ENCODE measurements at regions not wholly inside any gene's neighbourhood (a gene's known extent, or its start where the extent isn't known, plus 50 kb on each side); places are given as distances from the start of the nearest gene placed in this dataset.
A peak's percentile ranks its signal among the peaks of the same experiment; 100 is the strongest.
"Not testable (repeated sequence)": the region's sequence is repeated elsewhere in the genome, so short reads cannot be mapped to it uniquely, and the experiment has no call there.

DNA sequence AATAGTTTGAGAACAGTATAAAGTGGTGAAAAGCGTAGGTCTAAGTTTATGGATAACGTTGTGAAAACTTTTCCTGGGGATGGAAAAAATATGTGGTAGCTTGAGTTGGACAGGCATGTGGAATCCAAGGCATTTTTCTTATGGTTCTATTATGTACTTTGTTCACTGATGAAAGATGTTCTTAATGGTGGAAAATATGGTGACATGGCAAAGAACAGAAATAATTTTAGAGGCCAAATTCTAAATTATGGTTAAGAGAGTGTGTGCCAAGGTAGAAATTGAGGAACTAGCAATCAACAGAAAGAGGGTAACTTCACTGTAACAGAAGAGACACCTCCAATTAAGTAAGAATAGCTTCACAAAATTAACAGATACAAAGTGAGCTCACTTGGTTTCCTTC is 427.8 kb downstream of the SLC6A15 start:
- no peak for DNase-seq

- DNase-seq, result no peak
Observed at GRCh38 chr12:84480803-84481202, 431.8 kb downstream of the SLC6A15 start.

GRCh38 chr12:84470361-84470760 is 442.2 kb downstream of the SLC6A15 start:
- DNase-seq, result no peak

GRCh38 chr12:84464616-84465015 is 448.0 kb downstream of the SLC6A15 start:
- DNase-seq, result no peak

DNA sequence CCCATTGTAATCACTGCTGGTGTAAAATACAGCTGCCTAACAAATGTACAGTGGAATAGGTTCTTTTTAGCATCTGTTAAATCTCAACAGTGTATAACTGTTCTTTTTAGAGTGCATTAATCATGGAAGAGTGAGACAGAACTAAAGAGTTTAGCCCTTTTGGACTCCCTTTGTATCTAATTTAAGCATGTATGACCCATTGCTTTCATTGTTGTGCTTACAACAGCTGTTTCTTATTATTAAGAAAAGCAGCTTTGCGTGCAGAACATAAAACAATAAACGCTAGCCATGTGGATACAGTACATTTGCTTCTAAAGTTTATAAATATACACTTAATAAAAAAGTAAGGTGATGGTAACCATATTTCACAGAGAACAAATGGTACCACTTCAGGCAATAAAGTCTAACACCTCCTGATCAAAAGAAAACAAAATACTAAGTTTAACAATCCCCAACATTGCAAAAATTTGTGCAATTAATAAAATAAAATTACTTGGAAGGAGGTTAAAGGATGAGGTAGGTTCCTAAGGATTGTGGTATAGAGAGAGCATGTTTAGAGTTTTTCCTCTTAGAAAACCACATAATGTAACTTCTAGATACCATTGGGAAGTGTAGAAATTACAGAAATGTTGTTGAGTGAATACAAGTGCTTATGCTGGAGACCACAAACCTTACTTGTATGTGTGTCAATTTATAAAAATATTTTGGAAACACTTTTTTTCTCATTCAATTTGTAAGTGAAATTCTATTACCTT is 448.7 kb downstream of the SLC6A15 start:
- no peak for DNase-seq

- DNase-seq, result no peak
Observed at GRCh38 chr12:84455598-84455997, 457.0 kb downstream of the SLC6A15 start.

DNA sequence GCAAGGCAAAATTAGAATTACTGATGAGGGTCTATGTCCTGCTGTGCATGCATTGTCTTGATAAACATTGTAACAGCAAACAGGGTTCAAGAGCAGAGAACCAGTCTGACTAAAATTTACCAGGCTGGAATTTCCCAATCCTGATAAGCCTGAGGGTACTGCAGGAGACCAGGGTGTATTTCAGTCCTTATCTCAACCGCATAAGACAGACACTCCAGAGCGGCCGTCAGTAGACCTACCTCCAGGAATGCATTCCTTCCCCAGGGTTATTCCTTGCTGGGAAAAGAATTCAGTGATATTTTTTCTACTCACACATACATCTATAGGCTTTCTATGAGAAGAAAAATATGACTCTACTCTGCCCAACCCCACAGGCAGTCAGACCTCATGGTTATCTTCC is 466.1 kb downstream of the SLC6A15 start:
- not testable (repeated sequence) for DNase-seq

DNA sequence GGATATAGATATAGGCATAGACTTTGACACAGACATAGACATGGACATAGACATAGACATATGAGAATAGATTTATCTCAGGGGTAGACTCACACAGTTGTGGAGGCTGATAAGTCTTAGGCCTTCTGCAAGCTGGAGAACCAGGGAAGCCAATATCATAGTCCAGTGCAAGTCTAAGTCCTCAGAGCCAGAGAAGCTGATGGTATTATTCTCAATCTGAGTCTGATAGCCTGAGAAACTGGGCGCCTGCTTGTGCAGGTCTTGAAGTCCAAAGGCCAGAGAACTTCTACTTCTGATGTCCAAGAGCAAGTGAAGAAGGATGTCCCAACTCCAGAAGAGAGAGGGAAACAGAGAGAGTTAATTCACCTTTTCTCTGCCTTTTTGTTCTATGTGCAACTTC is 476.5 kb downstream of the SLC6A15 start:
- DNase-seq, result no peak

- DNase-seq, result no peak
Observed at GRCh38 chr12:84435682-84436081, 476.9 kb downstream of the SLC6A15 start.

DNA sequence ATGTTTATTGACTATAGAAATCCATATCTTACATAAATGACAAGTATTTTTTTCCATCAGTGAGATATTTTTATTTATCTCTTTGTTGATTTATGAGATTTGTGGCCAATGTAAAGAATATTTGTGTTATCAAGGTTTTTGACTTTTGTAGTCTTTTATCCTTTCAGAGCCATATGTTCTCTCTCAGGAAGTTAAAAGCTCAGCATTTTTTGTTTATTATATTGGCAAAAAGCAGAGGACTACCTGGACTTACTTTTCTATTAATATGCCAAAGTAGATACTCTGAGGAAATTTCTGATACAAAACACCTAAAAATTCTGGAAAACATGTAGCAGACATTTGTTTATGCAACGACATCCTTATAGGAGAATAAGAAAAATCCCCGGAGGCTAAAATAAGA is 490.3 kb downstream of the SLC6A15 start:
- DNase-seq, result no peak

DNA sequence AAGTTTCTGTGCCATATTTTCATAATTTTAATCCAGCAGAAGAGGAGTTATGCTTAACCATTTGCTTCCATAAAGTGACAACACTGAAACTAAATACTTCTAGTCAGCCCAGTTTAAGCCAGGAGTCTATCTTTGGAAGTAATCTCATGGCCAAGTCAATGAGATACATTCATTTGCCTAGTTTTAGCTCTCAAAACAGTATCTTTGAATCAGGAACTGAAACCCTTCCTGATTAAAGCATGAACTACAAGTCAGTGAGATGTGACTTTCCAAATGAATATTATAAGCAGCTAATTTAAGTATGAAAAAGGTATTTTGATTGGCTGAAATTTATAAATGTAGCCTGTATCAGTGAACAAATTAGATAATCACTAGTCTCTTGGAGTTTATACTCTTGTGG is 491.5 kb downstream of the SLC6A15 start:
- no peak for DNase-seq

DNA sequence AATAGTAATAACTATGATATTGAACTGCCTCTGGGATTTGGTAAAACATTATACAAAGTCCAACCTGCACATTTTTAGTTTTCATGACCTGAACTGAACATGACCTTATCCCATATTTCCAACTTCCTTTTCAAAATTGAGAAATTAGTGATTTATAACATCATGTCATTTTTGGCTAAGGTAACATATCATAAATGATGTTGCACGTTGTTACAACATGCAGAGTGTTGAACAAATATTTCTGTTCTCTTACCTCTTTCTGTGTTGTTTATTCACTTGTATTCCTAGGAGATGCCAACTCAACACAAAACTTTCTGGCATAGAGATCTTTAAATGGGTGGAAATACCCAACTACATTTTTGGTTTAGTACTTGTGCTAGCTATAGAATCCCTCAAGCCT is 496.0 kb downstream of the SLC6A15 start:
- DNase-seq, result no peak

GRCh38 chr12:84415946-84416345 is 496.7 kb downstream of the SLC6A15 start:
- no peak for DNase-seq

DNA sequence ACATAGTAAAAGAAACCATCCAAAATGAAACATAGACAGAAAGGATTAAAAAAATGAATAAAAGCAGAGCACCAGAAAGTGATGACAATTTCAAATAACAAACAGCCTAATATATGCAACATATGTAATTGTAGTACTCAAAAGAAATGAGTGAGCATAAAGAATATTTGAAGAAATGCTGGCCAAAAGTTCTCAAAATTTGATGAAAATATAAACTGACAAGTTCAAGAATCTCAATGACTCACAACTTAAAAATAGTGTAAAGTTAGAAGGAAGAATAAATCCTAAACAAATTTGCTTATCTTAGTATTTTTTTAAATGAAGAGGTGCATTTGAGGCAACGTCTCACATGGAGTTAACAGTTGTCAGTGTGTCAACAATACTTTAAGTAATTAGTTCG is 498.9 kb downstream of the SLC6A15 start:
- DNase-seq, result no peak

GRCh38 chr12:84412226-84412625 is 500.4 kb downstream of the SLC6A15 start:
- no peak for DNase-seq

- DNase-seq, result no peak
Observed at GRCh38 chr12:84411031-84411430, 501.6 kb downstream of the SLC6A15 start.

GRCh38 chr12:84408936-84409335 is 503.7 kb downstream of the SLC6A15 start:
- no peak for DNase-seq

GRCh38 chr12:84406720-84407119 is 505.9 kb downstream of the SLC6A15 start:
- DNase-seq, result not testable (repeated sequence)

- no peak for DNase-seq
Observed at GRCh38 chr12:84397846-84398245, 514.8 kb downstream of the SLC6A15 start.

DNA sequence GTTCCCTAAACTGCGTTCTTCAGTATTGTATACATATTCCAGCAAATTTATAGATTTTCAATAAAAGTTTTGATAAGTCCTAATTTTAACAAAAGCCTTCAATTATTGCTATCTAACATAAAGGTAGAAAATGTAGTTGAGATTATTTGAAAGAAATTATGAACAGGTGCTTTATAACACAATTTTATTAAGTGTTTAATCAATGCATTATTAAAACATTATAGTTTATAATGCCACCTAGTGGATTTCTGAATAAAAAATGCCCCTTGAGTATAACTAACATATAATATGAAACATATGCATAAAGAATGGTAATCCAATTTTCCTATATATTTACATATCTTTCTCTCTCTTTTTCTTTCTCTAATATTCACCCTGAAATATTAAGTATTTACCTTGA is 515.3 kb downstream of the SLC6A15 start:
- peak in 1 of 4 experiments; percentile 9 for DNase-seq

DNA sequence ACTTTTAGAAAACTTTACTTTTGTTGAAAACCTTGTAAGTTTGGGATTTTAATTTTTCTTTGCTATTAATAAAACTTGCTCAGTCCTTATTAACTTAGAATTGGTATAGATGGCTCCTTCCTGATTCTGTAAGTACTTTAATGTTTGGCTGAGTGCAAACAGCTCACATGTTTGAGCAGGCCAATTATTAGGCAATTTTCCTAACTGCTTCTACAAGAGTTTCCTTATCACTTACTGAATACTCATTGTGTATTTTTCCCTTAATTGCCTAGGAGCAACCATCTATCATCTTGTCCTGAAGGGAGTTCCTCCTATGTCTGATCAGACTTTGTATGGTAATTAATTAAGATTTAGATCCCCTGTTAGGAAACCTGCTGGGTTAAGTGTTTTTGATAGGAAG is 521.4 kb downstream of the SLC6A15 start:
- not testable (repeated sequence) for DNase-seq

GRCh38 chr12:84384384-84384783 is 528.2 kb downstream of the SLC6A15 start:
- no peak for DNase-seq

GRCh38 chr12:84382486-84382885 is 530.1 kb downstream of the SLC6A15 start:
- not testable (repeated sequence) for DNase-seq

DNA sequence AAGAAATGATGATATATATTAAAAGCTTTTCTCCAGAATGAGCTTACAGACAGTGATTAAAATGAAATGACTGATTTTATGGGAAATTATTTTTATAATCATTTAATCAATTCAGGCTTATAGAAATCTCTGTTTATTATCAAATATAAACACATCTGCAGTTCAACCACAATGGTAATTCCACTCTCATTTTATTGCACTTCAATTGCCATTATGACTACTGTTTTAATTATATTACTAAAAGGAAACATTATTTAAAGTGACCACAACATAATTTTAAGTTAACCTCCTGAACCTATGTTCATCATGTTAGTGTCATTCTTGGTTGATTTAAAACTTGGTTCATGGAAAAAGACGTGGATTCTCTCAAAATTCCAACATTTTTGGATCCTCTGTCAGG is 536.3 kb downstream of the SLC6A15 start:
- no peak for DNase-seq

Data from suppressor macrophage (primary cell).